Neural crest cell (in vitro differentiated cells): ENCODE measurements at regions not wholly inside any gene's neighbourhood (a gene's known extent, or its start where the extent isn't known, plus 50 kb on each side); places are given as distances from the start of the nearest gene placed in this dataset.

Experiments used
- DNase-seq: peaks from one replicate; pipeline ENCODE4 v3.0.0; 2021; ENCODE audit warnings: low read depth, mixed read lengths, low spot score
- H3K27ac Mint-ChIP-seq: one replicate; pipeline ENCODE4 v1.8.0; 2021; ENCODE audit warnings: mild to moderate bottlenecking, mixed read lengths; ENCODE audit not compliant: unreplicated experiment
- H3K27me3 Mint-ChIP-seq: 2 replicates; pipeline ENCODE4 v1.8.0; 2021; ENCODE audit warnings: low read depth, mild to moderate bottlenecking, mixed read lengths
- H3K36me3 Mint-ChIP-seq: 2 replicates; pipeline ENCODE4 v1.8.0; 2021; ENCODE audit warnings: low read depth, mild to moderate bottlenecking, mixed read lengths
- H3K4me1 Mint-ChIP-seq: 2 replicates; pipeline ENCODE4 v1.8.0; 2021; ENCODE audit warnings: mixed read lengths
- H3K4me3 Mint-ChIP-seq: one replicate; pipeline ENCODE4 v1.8.0; 2021; ENCODE audit warnings: mild to moderate bottlenecking, mixed read lengths
- H3K9me3 Mint-ChIP-seq: 2 replicates; pipeline ENCODE4 v1.8.0; 2021; ENCODE audit warnings: mixed read lengths
- TF ChIP-seq, protein P1 (sequence below): fragments of 200-600 bp; sonication (generic); conservative IDR thresholded peaks from 2 replicates; pipeline ENCODE4 v1.5.0; 2021; ENCODE audit warnings: antibody characterized with exemption, mild to moderate bottlenecking

- Mint-ChIP-seq H3K36me3 (no peaks in the 10 kb centered on the region), H3K9me3 (no peaks in the 10 kb centered on the region), H3K4me3 (no peak overlapping the region), H3K27me3 (peaks cover 33% of the 10 kb centered on the region), H3K27ac (no peak overlapping the region), H3K4me1 (no peaks in the 10 kb centered on the region)
- TF ChIP-seq, protein P1, sequence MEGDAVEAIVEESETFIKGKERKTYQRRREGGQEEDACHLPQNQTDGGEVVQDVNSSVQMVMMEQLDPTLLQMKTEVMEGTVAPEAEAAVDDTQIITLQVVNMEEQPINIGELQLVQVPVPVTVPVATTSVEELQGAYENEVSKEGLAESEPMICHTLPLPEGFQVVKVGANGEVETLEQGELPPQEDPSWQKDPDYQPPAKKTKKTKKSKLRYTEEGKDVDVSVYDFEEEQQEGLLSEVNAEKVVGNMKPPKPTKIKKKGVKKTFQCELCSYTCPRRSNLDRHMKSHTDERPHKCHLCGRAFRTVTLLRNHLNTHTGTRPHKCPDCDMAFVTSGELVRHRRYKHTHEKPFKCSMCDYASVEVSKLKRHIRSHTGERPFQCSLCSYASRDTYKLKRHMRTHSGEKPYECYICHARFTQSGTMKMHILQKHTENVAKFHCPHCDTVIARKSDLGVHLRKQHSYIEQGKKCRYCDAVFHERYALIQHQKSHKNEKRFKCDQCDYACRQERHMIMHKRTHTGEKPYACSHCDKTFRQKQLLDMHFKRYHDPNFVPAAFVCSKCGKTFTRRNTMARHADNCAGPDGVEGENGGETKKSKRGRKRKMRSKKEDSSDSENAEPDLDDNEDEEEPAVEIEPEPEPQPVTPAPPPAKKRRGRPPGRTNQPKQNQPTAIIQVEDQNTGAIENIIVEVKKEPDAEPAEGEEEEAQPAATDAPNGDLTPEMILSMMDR = no peak
- no peak for DNase-seq
Measured at GRCh38 chr1:55690366-55690765, 475.2 kb upstream of the USP24 start.

GRCh38 chr1:55689800-55690199 is 474.6 kb upstream of the USP24 start:
- TF ChIP-seq, protein P1 = no peak
- no peaks in the 10 kb centered on the region for H3K36me3 Mint-ChIP-seq
- no peak for DNase-seq
- no peak overlapping the region for H3K4me3 Mint-ChIP-seq
- H3K9me3 Mint-ChIP-seq = no peaks in the 10 kb centered on the region
- no peak overlapping the region for H3K27ac Mint-ChIP-seq
- no peaks in the 10 kb centered on the region for H3K4me1 Mint-ChIP-seq
- H3K27me3 Mint-ChIP-seq = peaks cover 33% of the 10 kb centered on the region

DNA sequence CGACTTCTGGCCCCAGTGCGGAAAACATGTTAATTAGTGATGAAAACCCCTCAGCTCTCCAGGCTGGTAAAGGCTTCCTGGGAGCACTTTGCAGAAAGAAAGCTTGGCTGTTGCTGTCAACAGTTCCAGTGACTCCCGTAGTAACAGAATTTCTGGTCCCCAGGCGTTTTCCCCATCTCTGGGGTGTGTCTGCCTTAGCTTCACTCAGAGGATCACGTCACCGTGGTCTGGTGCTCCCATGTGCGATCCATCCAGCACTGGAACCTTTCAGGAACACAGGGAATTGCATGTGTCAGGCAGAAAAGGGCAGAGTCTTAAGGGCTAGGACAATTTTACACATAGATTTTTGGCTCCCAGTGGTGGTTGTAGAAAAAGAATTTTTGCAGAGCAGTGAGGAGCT is 470.4 kb upstream of the USP24 start:
- no peak for DNase-seq
- Mint-ChIP-seq H3K9me3 (no peaks in the 10 kb centered on the region), H3K4me3 (no peak overlapping the region), H3K4me1 (no peaks in the 10 kb centered on the region), H3K27ac (no peak overlapping the region), H3K36me3 (no peaks in the 10 kb centered on the region), H3K27me3 (peaks cover 13% of the 10 kb centered on the region)
- TF ChIP-seq, protein P1 = no peak

- no peak for DNase-seq
Measured at GRCh38 chr1:55684131-55684650, 469.0 kb upstream of the USP24 start.

GRCh38 chr1:55682198-55682597 is 467.0 kb upstream of the USP24 start:
- DNase-seq = no peak
- H3K36me3 Mint-ChIP-seq = no peaks in the 10 kb centered on the region
- H3K4me1 Mint-ChIP-seq = no peaks in the 10 kb centered on the region
- H3K4me3 Mint-ChIP-seq = no peak overlapping the region
- H3K9me3 Mint-ChIP-seq = no peaks in the 10 kb centered on the region
- TF ChIP-seq, protein P1 = no peak
- H3K27me3 Mint-ChIP-seq = no peaks in the 10 kb centered on the region
- H3K27ac Mint-ChIP-seq = no peak overlapping the region

More at GRCh38 chr1:55684131-55684650, 469.0 kb upstream of the USP24 start:
- H3K4me1 Mint-ChIP-seq = no peaks in the 10 kb centered on the region
- TF ChIP-seq, protein P1 = no peak
- H3K4me3 Mint-ChIP-seq = no peak overlapping the region
- H3K27me3 Mint-ChIP-seq = peaks cover 9% of the 10 kb centered on the region
- no peaks in the 10 kb centered on the region for H3K36me3 Mint-ChIP-seq
- no peak overlapping the region for H3K27ac Mint-ChIP-seq
- H3K9me3 Mint-ChIP-seq = no peaks in the 10 kb centered on the region
